ENCODE measurements at regions not wholly inside any gene's neighbourhood (a gene's known extent, or its start where the extent isn't known, plus 50 kb on each side); places are given as distances from the start of the nearest gene placed in this dataset.

- in situ Hi-C loops (cut with MboI; ENCODE audit: low sequenced_read_pairs) = loop anchor here (25.0 kb wide), 1 partner anchor 198 kb away; no protein-coding TSS in a partner anchor
Measured at GRCh38 chr2:9139491-9140443, 66.8 kb upstream of the ASAP2 start.

- in situ Hi-C loops (cut with MboI; ENCODE audit: low sequenced_read_pairs) = loop anchor here (25.0 kb wide), 1 partner anchor 200 kb away; no protein-coding TSS in a partner anchor
Measured at GRCh38 chr2:9137379-9138150, 69.0 kb upstream of the ASAP2 start.

GRCh38 chr2:9135822-9136558, 70.6 kb upstream of the ASAP2 start:
- in situ Hi-C loops (cut with MboI; ENCODE audit: low sequenced_read_pairs) = loop anchor here (25.0 kb wide), 1 partner anchor 201 kb away; no protein-coding TSS in a partner anchor

GRCh38 chr2:9127316-9127715, 79.3 kb upstream of the ASAP2 start:
- in situ Hi-C loops (cut with MboI; ENCODE audit: low sequenced_read_pairs) = loop anchor here (25.0 kb wide), 1 partner anchor 210 kb away; no protein-coding TSS in a partner anchor

- in situ Hi-C loops (cut with MboI; ENCODE audit: low sequenced_read_pairs) = loop anchor here (25.0 kb wide), 1 partner anchor 211 kb away; no protein-coding TSS in a partner anchor
Measured at GRCh38 chr2:9126540-9126939, 80.1 kb upstream of the ASAP2 start.

GRCh38 chr2:9124231-9124741, 82.3 kb upstream of the ASAP2 start:
- in situ Hi-C loops (cut with MboI; ENCODE audit: low sequenced_read_pairs) = no loop called here

GRCh38 chr2:9123069-9123468, 83.5 kb upstream of the ASAP2 start:
- in situ Hi-C loops (cut with MboI; ENCODE audit: low sequenced_read_pairs) = no loop called here

- in situ Hi-C loops (cut with MboI; ENCODE audit: low sequenced_read_pairs) = no loop called here
Measured at GRCh38 chr2:9122367-9122766, 84.2 kb upstream of the ASAP2 start.

- in situ Hi-C loops (cut with MboI; ENCODE audit: low sequenced_read_pairs) = no loop called here
Measured at GRCh38 chr2:9118383-9118960, 88.1 kb upstream of the ASAP2 start.

- in situ Hi-C loops (cut with MboI; ENCODE audit: low sequenced_read_pairs) = no loop called here
Measured at GRCh38 chr2:9115229-9115628, 91.4 kb upstream of the ASAP2 start.

GRCh38 chr2:9114458-9114857, 92.2 kb upstream of the ASAP2 start:
- in situ Hi-C loops (cut with MboI; ENCODE audit: low sequenced_read_pairs) = no loop called here

- in situ Hi-C loops (cut with MboI; ENCODE audit: low sequenced_read_pairs) = no loop called here
Measured at GRCh38 chr2:9113916-9114315, 92.7 kb upstream of the ASAP2 start.

GRCh38 chr2:9113262-9113661, 93.3 kb upstream of the ASAP2 start:
- in situ Hi-C loops (cut with MboI; ENCODE audit: low sequenced_read_pairs) = no loop called here

GRCh38 chr2:9112079-9112721, 94.4 kb upstream of the ASAP2 start:
- in situ Hi-C loops (cut with MboI; ENCODE audit: low sequenced_read_pairs) = no loop called here

GRCh38 chr2:9110893-9111569, 95.6 kb upstream of the ASAP2 start:
- in situ Hi-C loops (cut with MboI; ENCODE audit: low sequenced_read_pairs) = no loop called here

- in situ Hi-C loops (cut with MboI; ENCODE audit: low sequenced_read_pairs) = no loop called here
Measured at GRCh38 chr2:9110346-9110884, 96.2 kb upstream of the ASAP2 start.

- in situ Hi-C loops (cut with MboI; ENCODE audit: low sequenced_read_pairs) = no loop called here
Measured at GRCh38 chr2:9109871-9110270, 96.7 kb upstream of the ASAP2 start.

GRCh38 chr2:9108210-9108967, 98.2 kb upstream of the ASAP2 start:
- in situ Hi-C loops (cut with MboI; ENCODE audit: low sequenced_read_pairs) = no loop called here
